Activated naive CD8-positive, alpha-beta T cell treated with anti-CD3 and anti-CD28 coated beads, Interleukin-2, amount 50 U/mL, for 24 hours (primary cell): ENCODE measurements at regions not wholly inside any gene's neighbourhood (a gene's known extent, or its start where the extent isn't known, plus 50 kb on each side); places are given as distances from the start of the nearest gene placed in this dataset.

Experiments used
- ATAC-seq: fragments of 150-1000 bp; cut with Tn5 transposase; one replicate; pipeline ENCODE4 v1.10.0; 2021
- DNase-seq: peaks from one replicate; pipeline ENCODE4 v3.0.0; 2021
- H3K27ac Mint-ChIP-seq: one replicate; pipeline ENCODE4 v1.8.0; 2021; ENCODE audit warnings: mild to moderate bottlenecking, mixed read lengths
- H3K27me3 Mint-ChIP-seq: one replicate; pipeline ENCODE4 v1.8.0; 2021; ENCODE audit warnings: mixed read lengths
- H3K36me3 Mint-ChIP-seq: one replicate; pipeline ENCODE4 v1.8.0; 2021; ENCODE audit warnings: low read depth, mixed read lengths
- H3K4me1 Mint-ChIP-seq: one replicate; pipeline ENCODE4 v1.8.0; 2021; ENCODE audit warnings: mixed read lengths
- H3K4me3 Mint-ChIP-seq: one replicate; pipeline ENCODE4 v1.8.0; 2021; ENCODE audit warnings: mild to moderate bottlenecking, moderate library complexity, mixed read lengths
- H3K9me3 Mint-ChIP-seq: one replicate; pipeline ENCODE4 v1.8.0; 2021; ENCODE audit warnings: mixed read lengths

DNA sequence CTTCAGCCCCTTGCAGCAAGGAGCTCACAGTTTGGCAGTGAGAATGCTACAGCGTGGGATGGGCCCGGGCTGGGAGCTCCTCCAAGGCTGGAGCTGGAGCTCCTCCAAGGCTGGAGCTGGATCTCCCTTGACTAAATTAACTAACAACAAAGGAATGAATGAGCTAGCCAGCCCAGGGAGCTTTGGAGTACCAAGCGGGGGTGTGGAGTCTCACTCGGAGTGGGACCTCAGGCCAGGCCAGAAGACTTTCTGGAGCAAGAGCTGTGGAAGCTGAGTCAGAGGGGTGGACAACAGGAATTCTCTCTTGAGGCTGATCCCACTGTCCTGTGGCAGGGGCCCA, 244.7 kb upstream of the HS6ST1 start:
- DNase-seq (no peak), ATAC-seq (no peak)
- Mint-ChIP-seq H3K27me3 (no peaks in the 10 kb centered on the region), H3K27ac (no peak overlapping the region), H3K4me1 (no peaks in the 10 kb centered on the region), H3K36me3 (no peaks in the 10 kb centered on the region), H3K9me3 (no peaks in the 10 kb centered on the region), H3K4me3 (no peak overlapping the region)

DNA sequence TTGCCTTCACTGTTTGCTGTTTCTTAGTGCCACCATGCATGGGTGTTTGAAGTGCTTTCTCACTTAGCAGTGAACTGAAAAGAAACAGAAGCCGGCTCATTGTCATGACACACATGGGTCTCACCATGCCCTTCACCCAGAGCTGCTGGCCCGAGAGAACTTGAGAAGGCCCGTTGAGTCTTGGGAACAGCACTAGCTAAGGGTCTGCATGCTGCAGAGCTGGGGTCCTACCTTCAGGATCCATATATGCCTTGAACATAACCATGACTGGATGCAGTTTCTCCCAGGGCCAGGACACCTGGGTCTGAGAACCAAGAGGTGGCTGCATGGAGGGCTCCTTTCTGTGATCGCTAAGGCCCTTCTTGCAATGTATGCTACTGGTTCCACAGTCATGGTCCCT, 245.5 kb upstream of the HS6ST1 start:
- DNase-seq, result no peak
- H3K27ac Mint-ChIP-seq, result no peak overlapping the region
- no peaks in the 10 kb centered on the region for H3K4me1 Mint-ChIP-seq
- no peak for ATAC-seq
- H3K9me3 Mint-ChIP-seq, result no peaks in the 10 kb centered on the region
- no peak overlapping the region for H3K4me3 Mint-ChIP-seq
- no peaks in the 10 kb centered on the region for H3K36me3 Mint-ChIP-seq
- no peaks in the 10 kb centered on the region for H3K27me3 Mint-ChIP-seq

- H3K27me3 Mint-ChIP-seq, result no peaks in the 10 kb centered on the region
- ATAC-seq (no peak), DNase-seq (no peak)
- no peaks in the 10 kb centered on the region for H3K4me1 Mint-ChIP-seq
- no peak overlapping the region for H3K4me3 Mint-ChIP-seq
- H3K36me3 Mint-ChIP-seq, result no peaks in the 10 kb centered on the region
- H3K9me3 Mint-ChIP-seq, result no peaks in the 10 kb centered on the region
- H3K27ac Mint-ChIP-seq, result no peak overlapping the region
Measured at GRCh38 chr2:128564551-128564950, 245.9 kb upstream of the HS6ST1 start.

GRCh38 chr2:128565441-128565840, 246.8 kb upstream of the HS6ST1 start:
- Mint-ChIP-seq H3K4me3 (no peak overlapping the region), H3K9me3 (no peaks in the 10 kb centered on the region), H3K27ac (no peak overlapping the region), H3K27me3 (no peaks in the 10 kb centered on the region), H3K4me1 (no peaks in the 10 kb centered on the region), H3K36me3 (no peaks in the 10 kb centered on the region)
- DNase-seq (no peak), ATAC-seq (no peak)

DNA sequence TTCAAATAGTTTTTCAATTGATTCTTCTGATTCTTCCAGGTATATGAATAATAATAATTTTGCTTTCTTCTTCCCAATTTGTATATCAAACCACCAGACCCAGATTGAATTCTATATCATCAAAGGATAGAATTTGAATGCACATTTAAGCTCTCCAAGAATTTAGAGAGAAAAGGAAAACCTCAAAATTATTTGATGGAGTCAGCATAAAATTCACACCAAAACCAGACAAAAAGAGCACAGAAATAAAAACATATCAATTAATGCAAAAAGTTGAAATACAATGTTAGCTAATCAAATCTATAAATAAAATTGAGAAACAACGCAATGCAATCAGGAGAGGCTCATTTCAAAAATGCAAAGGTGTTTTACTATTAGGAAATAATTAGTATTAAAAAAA, 248.0 kb upstream of the HS6ST1 start:
- ATAC-seq (no peak), DNase-seq (no peak)
- H3K4me3 Mint-ChIP-seq, result no peak overlapping the region
- H3K27ac Mint-ChIP-seq, result no peak overlapping the region
- H3K27me3 Mint-ChIP-seq, result no peaks in the 10 kb centered on the region
- H3K9me3 Mint-ChIP-seq, result no peaks in the 10 kb centered on the region
- H3K4me1 Mint-ChIP-seq, result no peaks in the 10 kb centered on the region
- H3K36me3 Mint-ChIP-seq, result no peaks in the 10 kb centered on the region

DNA sequence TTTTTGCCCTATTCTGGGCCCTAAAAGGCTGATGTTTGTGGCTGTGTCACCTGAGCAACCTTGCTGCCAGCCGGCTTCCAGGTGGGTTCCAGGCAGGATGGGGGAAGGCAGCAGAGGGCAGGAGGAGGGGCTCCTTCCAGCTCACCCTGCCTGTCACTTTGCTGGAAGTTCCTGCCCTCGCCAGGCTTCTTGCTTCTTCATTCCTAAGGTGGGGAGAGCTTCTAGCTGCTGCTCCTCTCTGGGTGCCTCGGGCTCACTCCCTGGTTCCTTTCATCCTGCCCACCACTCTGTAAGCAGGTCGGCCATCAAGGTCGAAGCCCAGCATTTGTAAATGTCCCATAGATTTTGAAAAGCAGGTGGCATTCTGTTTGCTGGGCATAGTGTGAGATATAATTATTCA, 249.4 kb upstream of the HS6ST1 start:
- DNase-seq, result no peak
- Mint-ChIP-seq H3K4me1 (no peaks in the 10 kb centered on the region), H3K9me3 (no peaks in the 10 kb centered on the region), H3K27me3 (no peaks in the 10 kb centered on the region), H3K36me3 (no peaks in the 10 kb centered on the region), H3K27ac (no peak overlapping the region), H3K4me3 (no peak overlapping the region)
- ATAC-seq, result no peak

- DNase-seq (no peak), ATAC-seq (no peak)
- Mint-ChIP-seq H3K9me3 (no peaks in the 10 kb centered on the region), H3K36me3 (no peaks in the 10 kb centered on the region), H3K4me1 (no peaks in the 10 kb centered on the region), H3K27me3 (no peaks in the 10 kb centered on the region), H3K4me3 (no peak overlapping the region), H3K27ac (no peak overlapping the region)
Measured at GRCh38 chr2:128573116-128573515, 254.4 kb upstream of the HS6ST1 start.

DNA sequence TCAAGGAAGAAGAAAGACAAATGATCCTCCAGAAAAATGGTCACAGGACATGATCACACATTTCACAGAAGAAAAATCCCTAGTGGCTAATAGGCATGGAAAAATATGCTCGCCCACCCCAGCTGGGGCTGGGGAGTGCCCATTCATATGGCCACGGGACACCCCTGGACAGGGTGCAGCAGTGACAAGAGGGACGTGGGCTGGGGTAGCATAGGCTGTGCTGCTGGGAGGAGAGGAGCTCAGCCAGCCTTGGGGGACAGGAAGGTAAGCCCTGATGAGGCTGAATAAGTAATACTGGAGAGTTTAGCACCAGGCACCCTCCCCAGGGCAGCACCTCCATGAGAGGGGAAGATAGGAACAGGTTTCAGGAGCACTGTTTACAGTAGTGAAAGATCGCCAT, 254.9 kb upstream of the HS6ST1 start:
- DNase-seq (no peak), ATAC-seq (no peak)
- no peaks in the 10 kb centered on the region for H3K4me1 Mint-ChIP-seq
- H3K4me3 Mint-ChIP-seq, result no peak overlapping the region
- no peaks in the 10 kb centered on the region for H3K27me3 Mint-ChIP-seq
- H3K27ac Mint-ChIP-seq, result no peak overlapping the region
- no peaks in the 10 kb centered on the region for H3K36me3 Mint-ChIP-seq
- H3K9me3 Mint-ChIP-seq, result no peaks in the 10 kb centered on the region

DNA sequence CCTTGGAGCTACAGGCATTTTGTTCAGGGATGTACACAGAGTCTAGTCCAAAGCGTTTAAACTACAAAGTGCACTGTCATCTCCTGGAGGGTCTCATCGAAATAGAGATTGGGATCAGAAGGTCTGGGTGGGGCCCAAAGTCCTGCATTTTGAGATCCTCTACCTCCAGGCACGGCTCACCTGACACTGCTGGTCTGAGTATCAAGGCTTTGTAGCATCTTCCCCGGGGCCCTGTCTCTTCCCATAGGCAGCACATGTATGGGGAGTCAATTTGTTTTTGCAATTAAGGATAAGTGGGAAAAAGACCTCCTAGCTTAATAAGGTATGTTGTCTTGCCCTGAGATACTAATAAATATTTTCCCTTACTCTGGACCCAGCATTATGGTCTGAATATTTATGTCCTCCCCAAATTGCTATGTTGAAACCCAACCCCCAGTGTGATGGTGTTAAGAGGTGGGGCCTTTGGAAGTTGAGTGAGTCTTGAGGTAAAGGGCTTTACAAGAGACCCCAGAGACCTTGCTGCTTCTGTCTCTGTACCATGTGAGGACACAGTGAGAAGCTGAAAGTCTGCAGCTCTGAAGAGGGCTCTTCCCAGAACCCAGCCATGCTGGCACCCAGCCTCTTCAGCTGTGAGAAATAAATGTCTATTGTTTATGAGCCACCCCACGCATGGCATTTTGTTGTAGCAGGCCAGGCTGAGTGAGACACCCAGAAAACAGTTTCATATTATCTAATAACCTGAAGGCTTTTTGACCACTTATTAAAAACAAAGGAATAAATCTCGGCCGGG, 258.7 kb upstream of the HS6ST1 start:
- DNase-seq (no peak), ATAC-seq (no peak)
- no peaks in the 10 kb centered on the region for H3K4me1 Mint-ChIP-seq
- H3K36me3 Mint-ChIP-seq, result no peaks in the 10 kb centered on the region
- no peaks in the 10 kb centered on the region for H3K9me3 Mint-ChIP-seq
- H3K27ac Mint-ChIP-seq, result no peak overlapping the region
- H3K4me3 Mint-ChIP-seq, result no peak overlapping the region
- H3K27me3 Mint-ChIP-seq, result peaks cover 1% of the 10 kb centered on the region

GRCh38 chr2:128578406-128579390, 260.0 kb upstream of the HS6ST1 start:
- no peaks in the 10 kb centered on the region for H3K36me3 Mint-ChIP-seq
- H3K27ac Mint-ChIP-seq, result no peak overlapping the region
- DNase-seq (no peak), ATAC-seq (no peak)
- H3K4me1 Mint-ChIP-seq, result no peaks in the 10 kb centered on the region
- H3K9me3 Mint-ChIP-seq, result no peaks in the 10 kb centered on the region
- peaks cover 1% of the 10 kb centered on the region for H3K27me3 Mint-ChIP-seq
- H3K4me3 Mint-ChIP-seq, result no peak overlapping the region

DNA sequence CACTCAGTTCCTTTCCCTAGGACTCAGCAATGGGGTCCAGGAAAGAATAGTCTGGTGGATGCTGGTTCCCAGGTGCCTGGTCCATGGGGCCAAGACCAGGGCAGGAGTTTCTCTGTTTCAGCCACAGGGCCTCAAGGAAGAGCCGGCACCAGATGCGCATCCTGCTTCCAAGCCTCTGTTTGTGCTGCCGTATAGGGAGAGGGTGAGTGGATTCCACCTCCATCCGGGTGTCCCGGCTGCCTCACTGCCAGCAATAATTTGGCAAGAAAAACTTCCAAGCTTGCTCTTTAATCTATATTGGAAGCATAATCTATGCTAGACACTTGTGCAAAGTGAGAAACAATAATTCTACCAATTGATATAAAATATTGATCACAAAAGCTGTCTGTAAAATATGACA, 261.2 kb upstream of the HS6ST1 start:
- H3K4me1 Mint-ChIP-seq, result no peaks in the 10 kb centered on the region
- H3K27ac Mint-ChIP-seq, result no peak overlapping the region
- no peak for ATAC-seq
- no peaks in the 10 kb centered on the region for H3K9me3 Mint-ChIP-seq
- no peaks in the 10 kb centered on the region for H3K36me3 Mint-ChIP-seq
- peaks cover 1% of the 10 kb centered on the region for H3K27me3 Mint-ChIP-seq
- no peak overlapping the region for H3K4me3 Mint-ChIP-seq
- no peak for DNase-seq

DNA sequence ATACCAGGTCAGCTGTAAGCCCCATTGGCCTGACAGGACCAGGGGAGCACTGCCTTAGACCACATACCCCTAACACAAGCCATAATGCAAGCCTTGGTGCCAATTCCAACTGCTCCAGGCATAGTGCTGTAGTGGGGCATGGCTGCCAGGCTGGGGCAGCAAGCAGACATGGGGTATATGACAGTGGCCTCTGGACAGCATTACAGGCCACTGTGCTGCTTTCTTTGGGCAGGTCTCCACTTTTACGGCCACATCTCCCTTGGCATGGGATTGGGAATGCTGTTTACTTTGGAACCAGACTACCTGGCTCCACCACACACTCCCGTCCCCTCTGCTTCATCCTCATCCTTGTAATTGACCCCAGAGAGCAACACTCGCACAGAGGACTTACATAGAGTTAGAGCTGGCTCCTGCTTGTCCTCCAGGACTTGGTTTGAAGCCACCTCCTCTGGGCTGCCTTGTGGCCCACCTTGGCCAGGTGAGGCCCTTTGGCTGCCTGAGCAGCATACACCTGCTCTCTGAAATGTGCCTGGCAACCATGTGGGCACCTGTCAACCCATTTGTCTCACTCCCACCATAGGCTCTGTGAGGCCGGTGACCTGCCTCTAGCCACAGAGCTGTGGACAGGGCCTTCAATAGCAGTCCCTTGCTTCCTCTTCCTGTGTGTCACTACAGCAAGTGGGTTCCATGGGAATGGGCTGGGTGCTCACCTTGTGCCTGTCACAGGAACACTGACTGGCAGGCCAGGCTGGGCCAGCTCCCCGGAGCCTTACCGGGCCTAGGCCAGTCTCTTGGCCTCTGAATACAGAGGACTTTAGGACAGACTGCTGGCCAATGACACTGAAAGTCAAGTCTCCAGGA, 262.6 kb upstream of the HS6ST1 start:
- no peaks in the 10 kb centered on the region for H3K36me3 Mint-ChIP-seq
- H3K4me3 Mint-ChIP-seq, result no peak overlapping the region
- ATAC-seq (peak; percentile 15), DNase-seq (no peak)
- peaks cover 1% of the 10 kb centered on the region for H3K27me3 Mint-ChIP-seq
- peaks cover 6% of the 10 kb centered on the region for H3K9me3 Mint-ChIP-seq
- H3K27ac Mint-ChIP-seq, result no peak overlapping the region
- no peaks in the 10 kb centered on the region for H3K4me1 Mint-ChIP-seq

DNA sequence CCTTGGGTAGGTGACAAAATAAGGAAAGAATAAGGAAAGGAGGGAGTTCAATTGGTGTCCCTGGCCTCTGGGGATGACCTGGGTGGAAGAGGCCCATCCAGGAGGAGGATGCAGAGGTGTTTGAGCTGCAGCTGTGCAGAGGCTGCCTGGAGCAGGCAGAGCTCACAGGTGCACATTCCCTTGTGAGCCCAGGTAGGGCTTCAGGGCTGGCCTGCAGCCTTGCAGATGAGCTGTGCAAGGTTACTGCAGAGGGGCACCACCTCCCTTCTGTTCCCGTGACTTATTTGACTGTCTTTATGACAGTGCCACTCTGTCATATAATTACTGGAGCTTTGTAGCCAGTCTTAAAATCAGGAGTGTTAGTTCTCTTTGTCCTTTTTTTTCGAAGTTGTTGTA, 263.2 kb upstream of the HS6ST1 start:
- Mint-ChIP-seq H3K36me3 (no peaks in the 10 kb centered on the region), H3K27me3 (peaks cover 1% of the 10 kb centered on the region), H3K9me3 (peaks cover 10% of the 10 kb centered on the region), H3K27ac (no peak overlapping the region), H3K4me1 (no peaks in the 10 kb centered on the region), H3K4me3 (no peak overlapping the region)
- peak; percentile 33 for ATAC-seq
- no peak for DNase-seq

- H3K27me3 Mint-ChIP-seq, result peaks cover 9% of the 10 kb centered on the region
- no peaks in the 10 kb centered on the region for H3K36me3 Mint-ChIP-seq
- H3K4me1 Mint-ChIP-seq, result no peaks in the 10 kb centered on the region
- no peak overlapping the region for H3K27ac Mint-ChIP-seq
- peaks cover 10% of the 10 kb centered on the region for H3K9me3 Mint-ChIP-seq
- H3K4me3 Mint-ChIP-seq, result no peak overlapping the region
- no peak for ATAC-seq
- DNase-seq, result no peak
Measured at GRCh38 chr2:128584296-128584890, 265.7 kb upstream of the HS6ST1 start.
